GM18907 (cell line): ENCODE measurements at regions not wholly inside any gene's neighbourhood (a gene's known extent, or its start where the extent isn't known, plus 50 kb on each side); places are given as distances from the start of the nearest gene placed in this dataset.

Source experiments
- ATAC-seq: cut with Tn5 transposase; IDR thresholded peaks from one replicate; pipeline ENCODE4 v1.9.1; 2021; ENCODE audit warnings: mild to moderate bottlenecking, moderate library complexity; ENCODE audit not compliant: unreplicated experiment

GRCh38 chr12:58557661-58558060 is 362.6 kb downstream of the LRIG3 start:
- no peak for ATAC-seq

- no peak for ATAC-seq
These were observed 356.7 kb downstream of the LRIG3 start for GRCh38 chr12:58563621-58564020.

- no peak for ATAC-seq
These were observed 355.6 kb downstream of the LRIG3 start for GRCh38 chr12:58564721-58565120.

GRCh38 chr12:58566599-58566998 is 353.7 kb downstream of the LRIG3 start:
- no peak for ATAC-seq

- no peak for ATAC-seq
These were observed 353.1 kb downstream of the LRIG3 start for GRCh38 chr12:58567189-58567588.

GRCh38 chr12:58570411-58570810 is 349.9 kb downstream of the LRIG3 start:
- ATAC-seq: no peak

GRCh38 chr12:58575256-58575655 is 345.0 kb downstream of the LRIG3 start:
- no peak for ATAC-seq

- no peak for ATAC-seq
These were observed 344.2 kb downstream of the LRIG3 start for GRCh38 chr12:58576081-58576480.

- ATAC-seq: no peak
These were observed 343.4 kb downstream of the LRIG3 start for GRCh38 chr12:58576916-58577315.

- ATAC-seq: no peak
These were observed 340.2 kb downstream of the LRIG3 start for GRCh38 chr12:58580095-58580494.

GRCh38 chr12:58583529-58583928 is 336.8 kb downstream of the LRIG3 start:
- no peak for ATAC-seq

GRCh38 chr12:58583940-58584339 is 336.4 kb downstream of the LRIG3 start:
- ATAC-seq: no peak

- no peak for ATAC-seq
These were observed 335.4 kb downstream of the LRIG3 start for GRCh38 chr12:58584880-58585279.

GRCh38 chr12:58586762-58587161 is 333.5 kb downstream of the LRIG3 start:
- ATAC-seq: no peak

GRCh38 chr12:58588770-58589169 is 331.5 kb downstream of the LRIG3 start:
- no peak for ATAC-seq

- ATAC-seq: no peak
These were observed 327.7 kb downstream of the LRIG3 start for GRCh38 chr12:58592475-58593207.

- ATAC-seq: no peak
These were observed 326.6 kb downstream of the LRIG3 start for GRCh38 chr12:58593557-58594304.

GRCh38 chr12:58596381-58596780 is 323.9 kb downstream of the LRIG3 start:
- ATAC-seq: no peak

- no peak for ATAC-seq
These were observed 318.8 kb downstream of the LRIG3 start for GRCh38 chr12:58601529-58601928.

- no peak for ATAC-seq
These were observed 318.1 kb downstream of the LRIG3 start for GRCh38 chr12:58602179-58602578.

GRCh38 chr12:58602736-58603135 is 317.6 kb downstream of the LRIG3 start:
- ATAC-seq: no peak

GRCh38 chr12:58607805-58608204 is 312.5 kb downstream of the LRIG3 start:
- no peak for ATAC-seq
